Testis (tissue), 2 donors: ENCODE measurements at regions not wholly inside any gene's neighbourhood (a gene's known extent, or its start where the extent isn't known, plus 50 kb on each side); places are given as distances from the start of the nearest gene placed in this dataset.

Experiments used
- DNase-seq: peaks from one replicate; pipeline ENCODE4 v3.0.0-alpha.2; 2019
- H3K27ac ChIP-seq, 2 donors: fragments of 200-600 bp; sonication (generic); one replicate each; pipeline ENCODE4 v1.5.1; 2019
- H3K27me3 ChIP-seq: fragments of 200-600 bp; sonication (generic); one replicate; pipeline ENCODE4 v1.5.1; 2019
- H3K36me3 ChIP-seq: fragments of 200-600 bp; sonication (generic); one replicate; pipeline ENCODE4 v1.5.1; 2017; ENCODE audit warnings: low read depth; ENCODE audit errors: missing control alignments
- H3K4me1 ChIP-seq: fragments of 200-600 bp; sonication (generic); one replicate; pipeline ENCODE4 v1.5.1; 2019
- H3K4me3 ChIP-seq, 2 donors: fragments of 200-600 bp; sonication (generic); one replicate each; pipeline ENCODE4 v1.5.1; 2017 to 2019
- H3K9me3 ChIP-seq: fragments of 200-600 bp; sonication (generic); one replicate; pipeline ENCODE4 v1.5.1; 2017
- POLR2A ChIP-seq: fragments of 450-650 bp; IDR thresholded peaks from one replicate; pipeline ENCODE4 v1.6.1; 2017; ENCODE audit warnings: antibody characterized with exemption, mild to moderate bottlenecking, moderate library complexity
- WGBS, 2 donors: methylation state at CpG; one replicate each; pipeline ENCODE4 v1.1.5; 2018; 5-methylcytosine and 5-hydroxymethylcytosine counted together
- intact Hi-C: fragments of 100-400 bp; cut with DNase I; formaldehyde crosslinking; loops from one replicate; pipeline ENCODE4 v1.15.1; 2023; ENCODE audit warnings: low total_unique reads
- TF ChIP-seq, protein P1 (sequence below), 3 experiments: fragments of 450-650 bp in 2 of 3; fragments of 200-600 bp in 1 of 3; sonication (generic) in 1 of 3; IDR thresholded peaks; one replicate each; pipeline ENCODE4 v1.5.1; 2016 to 2019; ENCODE audit warnings: antibody characterized with exemption in 3 of 3, mild to moderate bottlenecking in 2 of 3, moderate library complexity in 1 of 3

DNA sequence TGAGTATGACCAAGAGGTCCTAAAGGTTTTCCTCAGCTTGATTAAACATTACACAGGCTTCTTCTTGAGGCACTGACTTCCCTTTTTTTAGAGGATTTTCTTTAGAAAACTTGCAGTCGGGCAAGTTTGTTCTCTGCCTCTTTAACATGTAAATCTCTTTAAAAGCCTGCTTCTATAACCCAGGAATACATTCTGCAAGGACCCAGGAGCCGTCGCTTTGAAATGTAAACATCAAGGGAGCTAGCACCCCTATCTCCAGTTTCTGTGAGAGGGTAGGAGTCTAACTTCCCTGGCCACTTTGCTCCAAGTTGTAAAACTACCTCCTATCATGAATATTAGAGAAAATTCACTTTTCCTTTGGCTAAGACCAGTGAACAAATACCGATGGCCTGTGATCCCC lies 201.5 kb upstream of the CPHXL start:
- H3K36me3 ChIP-seq, result no peaks in the 10 kb centered on the region
- no peaks in the 10 kb centered on the region for H3K9me3 ChIP-seq
- no peaks in the 10 kb centered on the region for H3K4me1 ChIP-seq
- TF ChIP-seq POLR2A, result no peak
- TF ChIP-seq, protein P1, sequence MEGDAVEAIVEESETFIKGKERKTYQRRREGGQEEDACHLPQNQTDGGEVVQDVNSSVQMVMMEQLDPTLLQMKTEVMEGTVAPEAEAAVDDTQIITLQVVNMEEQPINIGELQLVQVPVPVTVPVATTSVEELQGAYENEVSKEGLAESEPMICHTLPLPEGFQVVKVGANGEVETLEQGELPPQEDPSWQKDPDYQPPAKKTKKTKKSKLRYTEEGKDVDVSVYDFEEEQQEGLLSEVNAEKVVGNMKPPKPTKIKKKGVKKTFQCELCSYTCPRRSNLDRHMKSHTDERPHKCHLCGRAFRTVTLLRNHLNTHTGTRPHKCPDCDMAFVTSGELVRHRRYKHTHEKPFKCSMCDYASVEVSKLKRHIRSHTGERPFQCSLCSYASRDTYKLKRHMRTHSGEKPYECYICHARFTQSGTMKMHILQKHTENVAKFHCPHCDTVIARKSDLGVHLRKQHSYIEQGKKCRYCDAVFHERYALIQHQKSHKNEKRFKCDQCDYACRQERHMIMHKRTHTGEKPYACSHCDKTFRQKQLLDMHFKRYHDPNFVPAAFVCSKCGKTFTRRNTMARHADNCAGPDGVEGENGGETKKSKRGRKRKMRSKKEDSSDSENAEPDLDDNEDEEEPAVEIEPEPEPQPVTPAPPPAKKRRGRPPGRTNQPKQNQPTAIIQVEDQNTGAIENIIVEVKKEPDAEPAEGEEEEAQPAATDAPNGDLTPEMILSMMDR (IDR thresholded peaks at IDR 0.05), result no peak
- H3K27me3 ChIP-seq, result no peaks in the 10 kb centered on the region
- WGBS, 2 donors, result 49 to 61% methylated on average over 4 of the region's 4 CpGs
- DNase-seq, result no peak
- H3K4me3 ChIP-seq, result no peak overlapping the region
- intact Hi-C loops, result no loop called here
- H3K27ac ChIP-seq, result no peak overlapping the region

DNA sequence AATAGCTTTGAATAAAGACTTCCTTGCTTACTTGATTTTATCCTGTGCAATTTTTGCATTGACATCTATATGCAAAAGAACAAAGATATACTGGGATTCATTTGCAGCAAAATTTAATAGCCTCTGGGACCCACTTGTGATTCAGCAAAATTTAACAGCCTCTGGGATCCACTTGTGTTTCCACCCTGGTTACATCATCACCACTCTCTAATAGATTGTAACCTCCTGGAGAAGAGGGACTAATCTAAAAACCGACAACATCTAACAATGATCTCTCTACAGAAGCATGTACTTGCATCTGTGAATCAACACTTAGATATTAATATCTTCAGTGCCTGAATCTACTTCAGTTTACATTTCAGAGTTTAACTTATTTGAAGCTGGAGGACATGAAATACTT lies 202.0 kb upstream of the CPHXL start:
- WGBS, 2 donors, result 80 to 89% methylated on average over 1 of the region's 1 CpG
- no peaks in the 10 kb centered on the region for H3K27me3 ChIP-seq
- TF ChIP-seq, protein P1 (IDR thresholded peaks at IDR 0.05), result no peak
- no peak for TF ChIP-seq POLR2A
- no peaks in the 10 kb centered on the region for H3K36me3 ChIP-seq
- no peak overlapping the region for H3K27ac ChIP-seq
- no peak for DNase-seq
- H3K9me3 ChIP-seq, result no peaks in the 10 kb centered on the region
- H3K4me1 ChIP-seq, result no peaks in the 10 kb centered on the region
- H3K4me3 ChIP-seq, result no peak overlapping the region
- intact Hi-C loops, result no loop called here

DNA sequence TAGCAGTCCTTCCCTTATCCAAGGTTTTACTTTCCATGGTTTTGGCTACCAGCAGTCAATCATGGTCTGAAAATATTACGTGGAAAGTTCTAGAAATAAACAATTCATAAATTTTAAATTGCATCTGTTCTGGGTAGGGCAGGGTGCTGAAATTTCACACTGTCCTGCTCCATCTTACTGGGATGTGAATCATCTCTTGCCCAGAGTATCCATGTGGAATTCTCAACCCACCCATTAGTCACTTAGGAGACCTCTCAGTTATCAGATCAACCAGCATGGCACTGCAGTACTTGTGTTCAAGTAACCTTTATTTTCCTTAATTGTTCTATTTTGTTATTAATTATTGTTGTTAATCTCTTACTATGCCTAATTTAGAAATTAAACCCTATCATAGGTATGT lies 202.8 kb upstream of the CPHXL start:
- TF ChIP-seq, protein P1 (IDR thresholded peaks at IDR 0.05), result no peak
- TF ChIP-seq POLR2A, result no peak
- WGBS, 2 donors, result 87 to 93% methylated on average over 1 of the region's 1 CpG
- H3K4me3 ChIP-seq, result no peak overlapping the region
- H3K27me3 ChIP-seq, result no peaks in the 10 kb centered on the region
- intact Hi-C loops, result no loop called here
- H3K9me3 ChIP-seq, result no peaks in the 10 kb centered on the region
- no peaks in the 10 kb centered on the region for H3K36me3 ChIP-seq
- no peak for DNase-seq
- no peaks in the 10 kb centered on the region for H3K4me1 ChIP-seq
- no peak overlapping the region for H3K27ac ChIP-seq

DNA sequence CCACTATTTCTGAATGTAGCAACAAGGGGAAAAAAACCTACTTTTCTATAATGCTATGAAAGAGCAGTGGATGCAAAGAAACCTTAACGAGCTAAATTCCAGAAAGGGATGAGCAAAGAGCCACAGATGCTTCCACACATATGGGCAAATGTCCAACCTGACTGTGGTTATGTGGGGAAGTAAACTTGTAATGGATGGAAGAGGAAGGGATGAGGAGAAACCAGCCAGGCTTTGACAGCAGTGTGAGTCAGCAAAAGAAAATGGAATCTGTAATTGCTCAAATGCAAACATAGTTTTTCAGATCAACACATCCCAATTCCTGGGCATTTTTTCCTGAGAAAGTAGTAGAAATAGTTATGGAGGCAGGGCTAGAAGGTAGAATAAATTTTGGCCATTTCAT lies 204.8 kb upstream of the CPHXL start:
- Histone ChIP-seq H3K27me3 (no peaks in the 10 kb centered on the region), H3K27ac (no peak overlapping the region), H3K4me3 (no peak overlapping the region), H3K4me1 (no peaks in the 10 kb centered on the region), H3K36me3 (no peaks in the 10 kb centered on the region), H3K9me3 (no peaks in the 10 kb centered on the region)
- no peak for TF ChIP-seq POLR2A
- TF ChIP-seq, protein P1 (IDR thresholded peaks at IDR 0.05), result no peak
- 54 to 58% methylated on average over 1 of the region's 1 CpG for WGBS, 2 donors
- no peak for DNase-seq
- intact Hi-C loops, result no loop called here

DNA sequence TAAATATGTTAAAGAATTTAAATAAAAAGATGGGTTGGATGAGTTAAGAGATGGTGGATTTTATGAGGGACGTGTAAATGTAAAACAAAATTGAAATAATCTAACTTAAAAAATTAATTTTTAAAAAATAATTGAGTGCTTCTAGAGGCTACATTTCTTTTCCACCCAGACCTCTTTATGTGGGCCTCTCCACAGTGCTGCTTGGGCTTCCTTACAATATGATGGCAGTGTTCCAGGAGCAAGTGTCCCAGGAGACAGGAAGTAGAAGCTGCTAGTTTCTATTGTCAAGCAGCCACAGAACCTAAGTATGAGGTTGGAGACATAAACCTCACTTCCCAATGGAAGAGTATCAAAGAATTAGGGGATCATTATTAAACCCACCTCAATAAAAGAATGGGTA lies 205.7 kb upstream of the CPHXL start:
- intact Hi-C loops, result no loop called here
- DNase-seq, result no peak
- Histone ChIP-seq H3K9me3 (no peaks in the 10 kb centered on the region), H3K27me3 (no peaks in the 10 kb centered on the region), H3K27ac (no peak overlapping the region), H3K4me3 (no peak overlapping the region), H3K4me1 (no peaks in the 10 kb centered on the region), H3K36me3 (no peaks in the 10 kb centered on the region)
- WGBS, 2 donors, result 94 to 98% methylated on average over 1 of the region's 1 CpG
- no peak for TF ChIP-seq POLR2A
- TF ChIP-seq, protein P1 (IDR thresholded peaks at IDR 0.05), result no peak
